OCI-LY7 (cell line): ENCODE measurements at regions not wholly inside any gene's neighbourhood (a gene's known extent, or its start where the extent isn't known, plus 50 kb on each side); places are given as distances from the start of the nearest gene placed in this dataset.

Source experiments
- CTCF ChIP-seq: fragments of 200-600 bp; sonication (generic); conservative IDR thresholded peaks from 2 replicates; pipeline ENCODE4 v1.5.1; 2014; ENCODE audit warnings: mild to moderate bottlenecking, antibody characterized with exemption, low read length, moderate library complexity, mixed read lengths
- EZH2phosphoT487 ChIP-seq: fragments of 200-600 bp; sonication (generic); IDR thresholded peaks from 2 replicates; pipeline ENCODE4 v1.6.1; 2018; ENCODE audit warnings: low read depth, borderline replicate concordance, mild to moderate bottlenecking, mixed run types, antibody characterized with exemption, low read length, moderate library complexity, mixed read lengths

GRCh38 chr22:48751539-48752437, 1075.9 kb downstream of the BRD1 start:
- TF ChIP-seq CTCF, result no peak
- no peak for TF ChIP-seq EZH2phosphoT487
